C4-2B (cell line): ENCODE measurements at regions not wholly inside any gene's neighbourhood (a gene's known extent, or its start where the extent isn't known, plus 50 kb on each side); places are given as distances from the start of the nearest gene placed in this dataset.
"Not testable (repeated sequence)": the region's sequence is repeated elsewhere in the genome, so short reads cannot be mapped to it uniquely, and the experiment has no call there.

ENCODE experiments used
- H3K27ac ChIP-seq: fragments of 450-650 bp; 2 replicates; pipeline ENCODE4 v1.5.1; 2017
- CTCF ChIP-seq: fragments of 450-650 bp; conservative IDR thresholded peaks from 2 replicates; pipeline ENCODE4 v1.5.1; 2017; ENCODE audit warnings: mild to moderate bottlenecking
- ZFX ChIP-seq: fragments of 450-650 bp; IDR thresholded peaks from 2 replicates; pipeline ENCODE4 v1.6.1; 2017

GRCh38 chr2:172261292-172261691 lies 158.6 kb upstream of the DLX2 start:
- TF ChIP-seq CTCF (no peak), ZFX (no peak)
- no peak overlapping the region for H3K27ac ChIP-seq

GRCh38 chr2:172262486-172262885 lies 159.8 kb upstream of the DLX2 start:
- H3K27ac ChIP-seq: no peak overlapping the region
- TF ChIP-seq CTCF (no peak), ZFX (no peak)

- not testable (repeated sequence) for H3K27ac ChIP-seq
Measured at GRCh38 chr2:172264820-172265219, 162.1 kb upstream of the DLX2 start.

GRCh38 chr2:172269507-172270244 lies 157.7 kb upstream of the ITGA6 start:
- H3K27ac ChIP-seq: peak overlapping the region; percentile 56

- H3K27ac ChIP-seq: peak overlapping the region; percentile 56
- TF ChIP-seq ZFX: no peak
- no peak for TF ChIP-seq CTCF
Measured at GRCh38 chr2:172270278-172271079, 156.9 kb upstream of the ITGA6 start.

- no peak overlapping the region for H3K27ac ChIP-seq
- TF ChIP-seq ZFX (no peak), CTCF (no peak)
Measured at GRCh38 chr2:172273910-172274571, 153.3 kb upstream of the ITGA6 start.

GRCh38 chr2:172275239-172275638 lies 152.1 kb upstream of the ITGA6 start:
- no peak overlapping the region for H3K27ac ChIP-seq
- TF ChIP-seq ZFX (no peak), CTCF (no peak)

GRCh38 chr2:172276961-172277360 lies 150.4 kb upstream of the ITGA6 start:
- TF ChIP-seq ZFX (no peak), CTCF (no peak)
- no peak overlapping the region for H3K27ac ChIP-seq
